Mammary epithelial cell (primary cell): ENCODE measurements at regions not wholly inside any gene's neighbourhood (a gene's known extent, or its start where the extent isn't known, plus 50 kb on each side); places are given as distances from the start of the nearest gene placed in this dataset.

ENCODE experiments used
- EZH2 ChIP-seq: IDR thresholded peaks from 2 replicates; pipeline ENCODE4 v1.6.1; 2012; ENCODE audit warnings: low read length, inconsistent platforms, borderline replicate concordance
- TF ChIP-seq, protein P1 (sequence below), 2 donors: IDR thresholded peaks in 1 of 2; conservative IDR thresholded peaks in 1 of 2; 2 replicates each; pipeline ENCODE4 v1.5.1; 2011 to 2012; ENCODE audit warnings: inconsistent platforms in 2 of 2, low read length in 2 of 2, mild to moderate bottlenecking in 2 of 2, control low read depth in 1 of 2, low read depth in 1 of 2; ENCODE audit not compliant: insufficient read depth in 1 of 2; ENCODE audit errors: extremely low read depth in 1 of 2

DNA sequence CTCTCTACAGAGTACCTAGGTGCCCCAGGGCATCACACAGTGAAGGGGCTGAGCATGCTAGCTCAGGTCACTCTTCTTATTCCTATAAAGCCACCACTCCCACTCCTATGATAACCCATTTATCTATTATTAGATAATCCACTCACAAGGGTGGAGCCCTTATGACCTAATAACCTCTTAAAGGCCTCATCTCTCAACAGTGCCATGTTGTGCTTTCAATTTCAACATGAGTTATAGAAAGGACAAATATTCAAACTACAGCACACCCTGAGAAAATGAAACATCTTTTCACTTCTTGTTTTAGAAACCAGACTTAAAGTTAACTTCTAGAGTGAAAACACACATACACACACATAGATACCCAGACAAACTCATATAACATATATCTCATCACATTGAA, 1494.9 kb upstream of the MIR17HG start:
- TF ChIP-seq, protein P1, sequence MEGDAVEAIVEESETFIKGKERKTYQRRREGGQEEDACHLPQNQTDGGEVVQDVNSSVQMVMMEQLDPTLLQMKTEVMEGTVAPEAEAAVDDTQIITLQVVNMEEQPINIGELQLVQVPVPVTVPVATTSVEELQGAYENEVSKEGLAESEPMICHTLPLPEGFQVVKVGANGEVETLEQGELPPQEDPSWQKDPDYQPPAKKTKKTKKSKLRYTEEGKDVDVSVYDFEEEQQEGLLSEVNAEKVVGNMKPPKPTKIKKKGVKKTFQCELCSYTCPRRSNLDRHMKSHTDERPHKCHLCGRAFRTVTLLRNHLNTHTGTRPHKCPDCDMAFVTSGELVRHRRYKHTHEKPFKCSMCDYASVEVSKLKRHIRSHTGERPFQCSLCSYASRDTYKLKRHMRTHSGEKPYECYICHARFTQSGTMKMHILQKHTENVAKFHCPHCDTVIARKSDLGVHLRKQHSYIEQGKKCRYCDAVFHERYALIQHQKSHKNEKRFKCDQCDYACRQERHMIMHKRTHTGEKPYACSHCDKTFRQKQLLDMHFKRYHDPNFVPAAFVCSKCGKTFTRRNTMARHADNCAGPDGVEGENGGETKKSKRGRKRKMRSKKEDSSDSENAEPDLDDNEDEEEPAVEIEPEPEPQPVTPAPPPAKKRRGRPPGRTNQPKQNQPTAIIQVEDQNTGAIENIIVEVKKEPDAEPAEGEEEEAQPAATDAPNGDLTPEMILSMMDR (conservative IDR thresholded peaks at IDR 0.05 in 1 of 2, IDR thresholded peaks at IDR 0.05 in 1 of 2; ENCODE audit: extremely low read depth in 1 of 2, insufficient read depth in 1 of 2, low read depth in 1 of 2, low read length in 2 of 2) = no peak
- no peak for TF ChIP-seq EZH2
